ENCODE measurements at regions not wholly inside any gene's neighbourhood (a gene's known extent, or its start where the extent isn't known, plus 50 kb on each side); places are given as distances from the start of the nearest gene placed in this dataset.

GRCh38 chr20:11989018-11989771 is 71.5 kb downstream of the BTBD3 start:
- H3K27ac Mint-ChIP-seq: no peak overlapping the region
- Histone ChIP-seq H3K27ac (no peak overlapping the region), H4K20me1 (ENCODE audit: low read depth) (no peaks in the 10 kb centered on the region), H2AFZ (replicated peaks) (no peak overlapping the region), H3F3A (ENCODE audit: low read depth) (no peaks in the 10 kb centered on the region), H3K4me3 (no peak overlapping the region), H3K36me3 (no peaks in the 10 kb centered on the region), H3K4me1 (no peaks in the 10 kb centered on the region), H3K9me3 (ENCODE audit: low read depth) (no peaks in the 10 kb centered on the region), H3K27me3 (no peaks in the 10 kb centered on the region), H3K79me2 (ENCODE audit: low read depth) (no peaks in the 10 kb centered on the region), H3K9ac (no peak overlapping the region), H3K4me2 (no peak overlapping the region)
- peaks cover 3% of the 10 kb centered on the region for H3K4me1 Mint-ChIP-seq
- H3K4me3 Mint-ChIP-seq: no peak overlapping the region
- no peaks in the 10 kb centered on the region for H3K36me3 Mint-ChIP-seq
- TF ChIP-seq CTCF (IDR thresholded peaks at IDR 0.05) (no peak), EZH2phosphoT487 (IDR thresholded peaks at IDR 0.05) (no peak), EZH2 (IDR thresholded peaks at IDR 0.05) (no peak)
- DNase-seq (ENCODE audit: low spot score): no peak
- H3K27me3 Mint-ChIP-seq (ENCODE audit: insufficient read depth, low read depth): peaks cover 2% of the 10 kb centered on the region
- H3K9me3 Mint-ChIP-seq: no peaks in the 10 kb centered on the region

GRCh38 chr20:11992426-11992825 is 74.7 kb downstream of the BTBD3 start:
- Mint-ChIP-seq H3K27ac (no peak overlapping the region), H3K36me3 (no peaks in the 10 kb centered on the region), H3K9me3 (no peaks in the 10 kb centered on the region), H3K4me3 (no peak overlapping the region), H3K27me3 (ENCODE audit: insufficient read depth, low read depth) (peaks cover 2% of the 10 kb centered on the region), H3K4me1 (peaks cover 8% of the 10 kb centered on the region)
- H3K27ac ChIP-seq: no peak overlapping the region
- H3K36me3 ChIP-seq: no peaks in the 10 kb centered on the region
- H3F3A ChIP-seq (ENCODE audit: low read depth): no peaks in the 10 kb centered on the region
- H3K27me3 ChIP-seq: no peaks in the 10 kb centered on the region
- H3K79me2 ChIP-seq (ENCODE audit: low read depth): no peaks in the 10 kb centered on the region
- no peak for TF ChIP-seq CTCF (IDR thresholded peaks at IDR 0.05)
- no peak for TF ChIP-seq EZH2phosphoT487 (IDR thresholded peaks at IDR 0.05)
- no peak for TF ChIP-seq EZH2 (IDR thresholded peaks at IDR 0.05)
- H2AFZ ChIP-seq (replicated peaks): no peak overlapping the region
- H3K4me3 ChIP-seq: no peak overlapping the region
- H4K20me1 ChIP-seq (ENCODE audit: low read depth): no peaks in the 10 kb centered on the region
- H3K9ac ChIP-seq: no peak overlapping the region
- no peaks in the 10 kb centered on the region for H3K9me3 ChIP-seq (ENCODE audit: low read depth)
- no peak overlapping the region for H3K4me2 ChIP-seq
- DNase-seq (ENCODE audit: low spot score): no peak
- no peaks in the 10 kb centered on the region for H3K4me1 ChIP-seq

GRCh38 chr20:11993886-11994461 is 76.3 kb downstream of the BTBD3 start:
- H3K4me2 ChIP-seq: no peak overlapping the region
- H3K79me2 ChIP-seq (ENCODE audit: low read depth): no peaks in the 10 kb centered on the region
- H3K9me3 Mint-ChIP-seq: no peaks in the 10 kb centered on the region
- no peaks in the 10 kb centered on the region for H4K20me1 ChIP-seq (ENCODE audit: low read depth)
- no peak overlapping the region for H3K27ac Mint-ChIP-seq
- H3F3A ChIP-seq (ENCODE audit: low read depth): no peaks in the 10 kb centered on the region
- H2AFZ ChIP-seq (replicated peaks): no peak overlapping the region
- H3K27me3 Mint-ChIP-seq (ENCODE audit: insufficient read depth, low read depth): peaks cover 2% of the 10 kb centered on the region
- H3K36me3 Mint-ChIP-seq: no peaks in the 10 kb centered on the region
- DNase-seq (ENCODE audit: low spot score): no peak
- no peaks in the 10 kb centered on the region for H3K36me3 ChIP-seq
- TF ChIP-seq CTCF (IDR thresholded peaks at IDR 0.05) (no peak), EZH2phosphoT487 (IDR thresholded peaks at IDR 0.05) (no peak), EZH2 (IDR thresholded peaks at IDR 0.05) (no peak)
- H3K4me3 Mint-ChIP-seq: no peak overlapping the region
- no peak overlapping the region for H3K4me3 ChIP-seq
- H3K27ac ChIP-seq: no peak overlapping the region
- H3K9me3 ChIP-seq (ENCODE audit: low read depth): no peaks in the 10 kb centered on the region
- no peak overlapping the region for H3K9ac ChIP-seq
- no peaks in the 10 kb centered on the region for H3K4me1 ChIP-seq
- H3K27me3 ChIP-seq: no peaks in the 10 kb centered on the region
- H3K4me1 Mint-ChIP-seq: peaks cover 8% of the 10 kb centered on the region
